ENCODE measurements at regions not wholly inside any gene's neighbourhood (a gene's known extent, or its start where the extent isn't known, plus 50 kb on each side); places are given as distances from the start of the nearest gene placed in this dataset.

DNA sequence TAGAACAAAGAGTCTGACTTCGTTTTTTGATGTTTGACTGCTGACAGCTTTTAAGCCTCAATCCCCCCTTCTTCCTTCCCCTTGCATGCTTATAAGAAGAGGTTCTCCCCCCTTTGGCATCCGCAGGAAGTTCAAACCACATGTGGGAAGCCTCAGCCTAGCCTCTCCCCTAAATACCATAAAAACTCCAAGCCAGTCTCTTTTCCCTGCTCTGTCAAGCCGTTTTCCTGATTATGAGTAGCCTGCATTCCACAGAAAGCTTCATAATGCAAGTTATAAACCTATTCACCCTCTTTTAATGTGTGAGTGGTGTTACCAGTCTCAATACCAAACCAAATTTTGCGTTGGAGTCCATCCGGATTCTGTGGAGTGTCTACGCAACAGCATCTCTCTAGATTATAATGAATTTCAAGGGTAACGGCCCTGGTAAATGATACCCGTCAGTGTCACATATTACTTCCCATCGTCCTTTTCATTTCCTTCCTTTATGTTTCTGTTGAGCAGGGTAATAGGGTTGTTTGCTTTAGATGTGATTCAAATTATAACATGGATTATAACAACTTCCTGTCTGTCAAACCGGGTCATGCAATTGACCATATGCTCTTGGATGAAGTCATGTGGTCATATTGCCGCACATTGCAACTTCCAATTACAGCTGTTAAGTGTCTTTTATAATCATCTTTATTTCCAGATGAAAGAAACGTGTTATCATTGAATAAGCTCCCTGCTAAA is 717.5 kb downstream of the RWDD3 start:
- TF ChIP-seq, protein P1, sequence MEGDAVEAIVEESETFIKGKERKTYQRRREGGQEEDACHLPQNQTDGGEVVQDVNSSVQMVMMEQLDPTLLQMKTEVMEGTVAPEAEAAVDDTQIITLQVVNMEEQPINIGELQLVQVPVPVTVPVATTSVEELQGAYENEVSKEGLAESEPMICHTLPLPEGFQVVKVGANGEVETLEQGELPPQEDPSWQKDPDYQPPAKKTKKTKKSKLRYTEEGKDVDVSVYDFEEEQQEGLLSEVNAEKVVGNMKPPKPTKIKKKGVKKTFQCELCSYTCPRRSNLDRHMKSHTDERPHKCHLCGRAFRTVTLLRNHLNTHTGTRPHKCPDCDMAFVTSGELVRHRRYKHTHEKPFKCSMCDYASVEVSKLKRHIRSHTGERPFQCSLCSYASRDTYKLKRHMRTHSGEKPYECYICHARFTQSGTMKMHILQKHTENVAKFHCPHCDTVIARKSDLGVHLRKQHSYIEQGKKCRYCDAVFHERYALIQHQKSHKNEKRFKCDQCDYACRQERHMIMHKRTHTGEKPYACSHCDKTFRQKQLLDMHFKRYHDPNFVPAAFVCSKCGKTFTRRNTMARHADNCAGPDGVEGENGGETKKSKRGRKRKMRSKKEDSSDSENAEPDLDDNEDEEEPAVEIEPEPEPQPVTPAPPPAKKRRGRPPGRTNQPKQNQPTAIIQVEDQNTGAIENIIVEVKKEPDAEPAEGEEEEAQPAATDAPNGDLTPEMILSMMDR (IDR thresholded peaks at IDR 0.05) = no peak
- TF ChIP-seq POLR2A (IDR thresholded peaks at IDR 0.05) = no peak
